Renal pelvis (tissue), 1 donor: ENCODE measurements at regions not wholly inside any gene's neighbourhood (a gene's known extent, or its start where the extent isn't known, plus 50 kb on each side); places are given as distances from the start of the nearest gene placed in this dataset.

Experiments used
- DNase-seq: peaks from one replicate; pipeline ENCODE4 v3.0.0-alpha.2; 2013

GRCh38 chr6:94535798-94536197 is 1041.5 kb upstream of the MANEA start:
- no peak for DNase-seq

- no peak for DNase-seq
These were observed 1065.7 kb upstream of the MANEA start for GRCh38 chr6:94511502-94512088.

DNA sequence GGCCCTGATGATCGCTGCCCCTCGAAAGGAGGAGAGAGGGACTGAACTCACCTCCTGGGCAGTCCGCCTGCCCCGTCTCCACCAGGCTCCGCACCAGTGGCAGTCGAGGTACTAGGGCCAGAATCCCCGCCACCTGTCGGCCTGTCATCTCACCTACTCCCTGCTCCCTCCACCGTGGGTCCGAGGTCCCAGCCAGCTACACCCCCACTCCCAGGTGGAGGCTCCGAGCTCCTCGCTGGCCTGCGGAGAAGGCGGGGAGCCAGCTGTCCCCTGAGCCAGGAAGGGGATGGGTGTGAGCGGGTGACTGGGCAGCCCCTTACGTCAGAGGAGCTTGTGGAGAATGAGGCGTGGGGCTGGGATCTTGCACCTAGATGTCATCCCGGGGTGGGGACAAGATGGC is 1066.5 kb upstream of the MANEA start:
- no peak for DNase-seq

DNA sequence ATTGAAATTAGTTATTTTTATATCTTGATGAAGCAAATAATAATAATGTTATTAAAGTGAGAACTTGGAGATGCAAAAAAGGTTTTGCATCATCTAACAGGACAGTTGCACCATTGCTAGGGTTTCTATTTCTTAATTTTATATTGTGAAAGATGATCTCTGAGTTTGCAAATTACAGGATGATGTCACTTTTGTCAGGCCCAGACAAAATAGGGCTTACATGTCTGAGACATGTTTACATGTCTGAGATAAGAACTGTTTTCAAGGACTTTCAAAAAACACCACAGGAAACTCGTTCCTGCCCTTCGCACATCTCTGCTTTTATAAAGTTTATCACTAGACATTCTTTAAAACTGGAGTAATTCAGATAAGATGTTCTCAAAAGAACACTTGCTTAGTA is 1075.8 kb upstream of the MANEA start:
- DNase-seq: no peak

DNA sequence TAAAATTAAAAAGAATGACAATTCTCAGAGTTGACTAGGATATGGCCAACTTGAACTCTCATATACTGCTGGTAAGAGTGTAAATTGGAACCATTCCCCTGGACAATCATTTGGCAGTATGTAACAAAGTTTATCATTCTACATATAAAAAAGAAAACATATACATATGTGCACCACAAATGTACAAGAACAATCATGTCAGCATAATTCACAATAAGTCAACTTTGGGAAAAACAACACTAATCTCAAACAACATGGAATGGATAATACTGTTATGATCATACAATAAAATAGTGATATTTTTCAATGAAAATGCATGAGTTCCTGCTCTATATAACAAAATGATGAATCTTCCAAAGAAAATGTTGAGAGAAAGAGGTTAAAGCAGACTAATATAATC is 1078.7 kb upstream of the EPHA7 start:
- DNase-seq: no peak

DNA sequence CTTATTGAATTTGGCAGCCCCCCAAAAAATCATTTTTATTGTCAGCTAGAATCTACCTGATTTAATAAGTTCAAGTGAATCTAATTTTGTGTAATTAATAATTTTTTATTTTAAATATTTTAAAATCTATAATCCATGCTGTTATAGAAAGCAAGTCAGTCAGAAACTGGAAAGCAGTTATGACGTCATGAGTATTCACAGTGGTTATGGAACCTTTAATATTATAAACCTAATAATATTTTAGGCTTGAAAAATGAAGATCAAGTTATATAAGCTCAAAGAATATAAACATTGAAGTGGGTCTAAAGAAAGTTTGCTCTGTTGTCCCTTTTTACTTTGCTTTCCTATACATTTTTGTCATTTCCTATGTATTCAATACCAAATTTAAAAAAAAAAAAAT is 1075.1 kb upstream of the EPHA7 start:
- DNase-seq: no peak

- DNase-seq: no peak
These were observed 1068.0 kb upstream of the EPHA7 start for GRCh38 chr6:94487371-94487770.

- no peak for DNase-seq
These were observed 1059.0 kb upstream of the EPHA7 start for GRCh38 chr6:94478133-94479005.

DNA sequence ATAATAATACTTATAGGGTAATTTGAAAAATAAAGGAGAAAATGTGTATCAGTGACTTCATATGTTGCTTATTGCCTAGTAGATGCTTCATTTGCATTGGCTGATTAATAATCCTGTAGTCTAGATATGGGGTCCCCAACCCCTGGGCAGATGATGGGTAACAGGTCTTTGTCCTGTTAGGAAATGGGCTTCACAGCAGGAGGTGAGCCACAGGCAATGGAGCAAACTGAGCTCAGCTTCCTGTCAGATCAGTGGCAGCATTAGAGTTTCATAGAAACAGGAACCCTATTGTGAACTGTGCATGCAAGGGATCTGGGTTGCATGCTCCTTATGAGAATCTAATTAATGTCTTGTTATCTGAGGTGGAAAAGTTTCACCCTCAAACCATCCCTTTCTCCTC is 1049.5 kb upstream of the EPHA7 start:
- no peak for DNase-seq

- no peak for DNase-seq
These were observed 1044.7 kb upstream of the EPHA7 start for GRCh38 chr6:94464018-94464510.

- no peak for DNase-seq
These were observed 1043.9 kb upstream of the EPHA7 start for GRCh38 chr6:94463306-94463705.

- no peak for DNase-seq
These were observed 1042.9 kb upstream of the EPHA7 start for GRCh38 chr6:94462231-94462630.

DNA sequence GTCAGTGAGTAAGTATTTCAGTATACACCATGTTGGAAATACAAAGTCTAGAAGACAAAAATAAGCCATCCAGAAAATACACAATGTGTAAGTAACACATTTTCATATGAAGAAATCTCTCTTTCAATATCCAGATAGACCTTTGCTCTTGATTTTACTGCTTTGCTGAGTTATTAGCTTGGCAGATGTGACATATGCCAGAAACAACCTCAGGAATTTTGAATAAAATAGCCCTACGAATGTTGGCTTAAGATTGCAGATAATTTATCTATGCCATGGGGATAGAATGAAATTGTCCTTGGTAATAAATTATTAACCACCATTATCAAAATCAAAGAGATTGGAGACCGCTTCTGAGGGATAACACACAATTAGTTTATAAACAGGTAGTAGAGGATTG is 1036.9 kb upstream of the EPHA7 start:
- no peak for DNase-seq

- no peak for DNase-seq
These were observed 1034.9 kb upstream of the EPHA7 start for GRCh38 chr6:94454231-94454630.

DNA sequence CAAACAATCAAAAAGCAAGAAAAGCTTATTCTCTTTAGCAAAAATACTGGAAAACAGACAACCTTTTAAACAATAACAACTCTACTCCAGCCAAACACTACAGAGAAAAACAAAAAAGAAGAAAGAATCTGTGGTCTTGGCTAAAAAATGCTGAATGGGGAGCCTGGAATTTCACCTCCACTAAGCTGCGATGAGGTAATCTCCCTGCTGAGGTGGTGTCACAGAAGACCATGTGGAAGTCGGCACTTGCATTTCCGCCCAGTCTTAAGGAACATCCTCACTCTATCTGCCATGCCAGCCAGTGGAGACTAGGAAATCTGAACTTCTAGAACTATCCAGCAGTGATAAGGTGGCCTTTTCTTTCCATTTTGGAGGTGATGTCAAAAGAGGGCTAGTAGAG is 1026.8 kb upstream of the EPHA7 start:
- no peak for DNase-seq

DNA sequence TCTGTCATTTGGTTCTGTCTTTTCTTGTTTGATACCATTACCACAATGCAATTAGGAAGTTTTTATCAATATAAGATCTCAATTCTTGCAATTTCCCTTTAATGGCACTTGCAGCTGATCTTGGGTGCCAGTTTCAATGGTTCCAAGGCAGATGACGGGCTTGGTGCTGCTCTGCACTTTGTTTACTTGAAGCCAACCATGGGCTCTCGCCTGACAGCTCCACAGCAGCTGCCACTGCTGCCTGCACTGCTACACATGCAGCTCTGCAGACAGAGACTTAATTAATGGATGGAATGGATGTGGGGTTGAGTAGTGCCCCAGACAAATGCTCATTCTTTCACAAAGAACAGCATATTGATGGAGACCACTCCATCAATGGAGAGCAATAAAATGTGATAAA is 1024.3 kb upstream of the EPHA7 start:
- DNase-seq: no peak

- no peak for DNase-seq
These were observed 1005.3 kb upstream of the EPHA7 start for GRCh38 chr6:94424692-94425091.

GRCh38 chr6:94417363-94417762 is 998.0 kb upstream of the EPHA7 start:
- DNase-seq: no peak

DNA sequence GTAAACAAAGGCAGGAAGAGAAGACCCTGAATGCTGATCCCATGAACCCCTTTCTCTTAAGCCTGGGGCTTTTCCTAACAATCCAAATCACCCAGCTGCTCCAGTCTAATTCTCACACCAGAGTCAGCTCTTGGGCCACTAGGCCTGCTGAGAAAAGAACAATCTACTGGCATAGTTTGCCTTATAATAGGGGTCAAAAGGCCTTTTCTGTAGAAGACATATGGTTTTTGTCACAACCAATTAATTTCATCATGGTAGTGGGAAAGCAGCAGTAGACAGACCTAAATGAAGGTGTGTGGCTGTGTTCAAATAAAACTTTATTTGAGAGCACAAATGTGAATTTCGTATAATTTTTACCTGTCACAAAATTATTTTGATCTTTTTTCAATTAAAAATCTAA is 994.7 kb upstream of the EPHA7 start:
- no peak for DNase-seq

DNA sequence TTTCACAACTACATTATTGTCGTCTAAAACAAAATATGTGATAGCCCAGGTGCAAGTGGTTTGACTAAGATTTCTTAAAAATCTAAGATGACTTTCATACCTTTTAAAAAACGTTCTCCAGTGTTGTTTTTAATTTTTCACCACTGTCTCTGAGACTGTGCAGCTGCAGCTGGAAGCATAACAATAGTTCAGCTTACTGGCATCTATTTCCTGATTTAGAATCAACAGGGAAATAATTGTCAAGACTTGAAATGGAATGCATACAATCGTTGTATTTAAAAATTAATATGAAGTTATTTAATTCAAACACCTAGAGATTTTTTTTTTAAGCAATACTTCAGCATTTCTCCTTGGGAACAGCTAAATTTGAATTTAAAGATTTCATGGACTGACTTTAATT is 982.0 kb upstream of the EPHA7 start:
- DNase-seq: no peak

GRCh38 chr6:94394822-94395221 is 975.5 kb upstream of the EPHA7 start:
- DNase-seq: no peak

DNA sequence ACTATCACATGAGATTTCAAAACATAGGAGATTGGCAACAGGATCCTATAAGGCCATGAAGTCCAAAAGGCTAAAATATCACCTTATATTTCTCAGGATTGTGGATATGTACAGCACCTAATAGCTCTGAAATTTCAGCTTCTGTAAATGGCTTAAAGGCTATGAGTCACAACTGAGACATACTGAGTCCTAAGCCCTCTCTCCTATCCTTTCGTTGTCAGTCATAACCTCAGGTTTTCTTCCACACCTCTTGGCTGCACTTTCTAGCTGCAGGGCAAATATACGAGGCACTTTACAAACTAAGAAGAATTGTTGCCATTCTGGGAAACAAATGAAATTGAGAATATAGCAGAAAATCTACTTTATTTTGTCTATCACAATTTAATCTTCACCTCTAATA is 969.9 kb upstream of the EPHA7 start:
- no peak for DNase-seq

- DNase-seq: no peak
These were observed 958.5 kb upstream of the EPHA7 start for GRCh38 chr6:94377835-94378234.

DNA sequence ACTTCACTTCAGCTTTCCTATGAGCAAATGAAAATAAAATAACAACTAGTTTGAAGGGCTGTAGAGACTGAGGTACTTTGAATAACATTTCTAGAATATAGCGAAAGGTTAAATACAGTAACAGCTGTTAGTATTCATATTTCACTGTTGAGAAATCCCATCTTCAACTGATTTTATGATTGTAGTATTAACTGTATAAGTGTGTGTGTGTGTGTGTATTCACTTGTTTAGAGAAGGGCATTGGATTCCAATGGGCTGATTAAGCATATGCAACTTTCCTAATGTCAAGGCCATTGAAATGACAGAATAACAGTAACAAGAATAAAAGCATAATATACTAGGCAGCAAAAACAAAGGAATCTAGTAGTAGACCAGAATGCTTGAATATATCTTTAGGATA is 957.5 kb upstream of the EPHA7 start:
- no peak for DNase-seq
